Trophoblast cell (in vitro differentiated cells and primary cell): ENCODE measurements at regions not wholly inside any gene's neighbourhood (a gene's known extent, or its start where the extent isn't known, plus 50 kb on each side); places are given as distances from the start of the nearest gene placed in this dataset.

ENCODE experiments used
- DNase-seq, 2 donors: peaks; one replicate each; pipeline ENCODE4 v3.0.0-alpha.2; 2016
- H2AFZ ChIP-seq: 2 replicates; pipeline ENCODE4 v1.6.1; 2013; ENCODE audit warnings: low read length, moderate library complexity, mild to moderate bottlenecking; ENCODE audit not compliant: insufficient read depth, poor library complexity
- H2AK5ac ChIP-seq: 2 replicates; pipeline ENCODE4 v1.6.1; 2013; ENCODE audit warnings: mild to moderate bottlenecking, low read length
- H2BK120ac ChIP-seq: 2 replicates; pipeline ENCODE4 v1.6.1; 2013; ENCODE audit warnings: low read length, mild to moderate bottlenecking, moderate library complexity; ENCODE audit not compliant: insufficient read depth, poor library complexity
- H2BK12ac ChIP-seq: 2 replicates; pipeline ENCODE4 v1.6.1; 2013; ENCODE audit warnings: mild to moderate bottlenecking, low read length, moderate library complexity
- H2BK5ac ChIP-seq: 2 replicates; pipeline ENCODE4 v1.6.1; 2013; ENCODE audit warnings: low read length, low read depth, moderate library complexity, mild to moderate bottlenecking; ENCODE audit not compliant: poor library complexity
- H3K14ac ChIP-seq: 2 replicates; pipeline ENCODE4 v1.6.1; 2013; ENCODE audit warnings: mild to moderate bottlenecking, low read length
- H3K18ac ChIP-seq: 2 replicates; pipeline ENCODE4 v1.6.1; 2013; ENCODE audit warnings: mild to moderate bottlenecking, low read length
- H3K23ac ChIP-seq: 2 replicates; pipeline ENCODE4 v1.6.1; 2013; ENCODE audit warnings: low read length
- H3K27ac ChIP-seq: 2 replicates; pipeline ENCODE4 v1.5.1; 2013; ENCODE audit warnings: low read depth, mild to moderate bottlenecking, inconsistent platforms, low read length, moderate library complexity
- H3K27me3 ChIP-seq: 2 replicates; pipeline ENCODE4 v1.6.1; 2013; ENCODE audit warnings: inconsistent platforms, mild to moderate bottlenecking, low read length, moderate library complexity; ENCODE audit not compliant: insufficient read depth
- H3K36me3 ChIP-seq, 2 experiments: 1 replicate in 1 of 2; 2 replicates in 1 of 2; pipeline ENCODE4 v1.6.1; 2013; ENCODE audit warnings: low read length in 2 of 2, mild to moderate bottlenecking in 2 of 2, moderate library complexity in 1 of 2; ENCODE audit not compliant: insufficient read depth in 2 of 2, control insufficient read depth in 1 of 2
- H3K4ac ChIP-seq: 2 replicates; pipeline ENCODE4 v1.6.1; 2013; ENCODE audit warnings: low read depth, mild to moderate bottlenecking, low read length, moderate library complexity
- H3K4me1 ChIP-seq, 2 experiments: 1 replicate in 1 of 2; 2 replicates in 1 of 2; pipeline ENCODE4 v1.6.1; 2013; ENCODE audit warnings: low read length in 2 of 2, mild to moderate bottlenecking in 2 of 2, moderate library complexity in 1 of 2; ENCODE audit not compliant: insufficient read depth in 2 of 2, control insufficient read depth in 1 of 2
- H3K4me2 ChIP-seq: 2 replicates; pipeline ENCODE4 v1.6.1; 2013; ENCODE audit warnings: inconsistent platforms, mild to moderate bottlenecking, low read length, moderate library complexity
- H3K4me3 ChIP-seq: 2 replicates; pipeline ENCODE4 v1.5.1; 2013; ENCODE audit warnings: mild to moderate bottlenecking, low read depth, low read length, inconsistent platforms
- H3K79me1 ChIP-seq: one replicate; pipeline ENCODE4 v1.6.1; 2013; ENCODE audit warnings: low read length
- H3K79me2 ChIP-seq: 2 replicates; pipeline ENCODE4 v1.6.1; 2013; ENCODE audit warnings: low read length, mild to moderate bottlenecking; ENCODE audit not compliant: control insufficient read depth, insufficient read depth, poor library complexity
- H3K9ac ChIP-seq: 2 replicates; pipeline ENCODE4 v1.6.1; 2013; ENCODE audit warnings: mild to moderate bottlenecking, low read length
- H3K9me3 ChIP-seq: 2 replicates; pipeline ENCODE4 v1.6.1; 2013; ENCODE audit warnings: low read depth, mild to moderate bottlenecking, control low read depth, inconsistent platforms, low read length; ENCODE audit not compliant: insufficient read depth
- H4K12ac ChIP-seq: 2 replicates; pipeline ENCODE4 v1.6.1; 2013; ENCODE audit warnings: low read depth, mild to moderate bottlenecking, low read length, moderate library complexity
- H4K8ac ChIP-seq: 2 replicates; pipeline ENCODE4 v1.6.1; 2013; ENCODE audit warnings: low read depth, mild to moderate bottlenecking, low read length, moderate library complexity
- H4K91ac ChIP-seq: one replicate; pipeline ENCODE4 v1.6.1; 2013; ENCODE audit warnings: low read depth, mild to moderate bottlenecking, low read length, moderate library complexity
- WGBS: extraction: QIAGEN DNeasy Blood & Tissue Kit; methylation state at CpG from one replicate; pipeline ENCODE4 v1.1.7; 2013; ENCODE audit warnings: missing lambda C conversion rate; ENCODE audit not compliant: insufficient read length, insufficient coverage; ENCODE audit errors: extremely low coverage; 5-methylcytosine and 5-hydroxymethylcytosine counted together

DNA sequence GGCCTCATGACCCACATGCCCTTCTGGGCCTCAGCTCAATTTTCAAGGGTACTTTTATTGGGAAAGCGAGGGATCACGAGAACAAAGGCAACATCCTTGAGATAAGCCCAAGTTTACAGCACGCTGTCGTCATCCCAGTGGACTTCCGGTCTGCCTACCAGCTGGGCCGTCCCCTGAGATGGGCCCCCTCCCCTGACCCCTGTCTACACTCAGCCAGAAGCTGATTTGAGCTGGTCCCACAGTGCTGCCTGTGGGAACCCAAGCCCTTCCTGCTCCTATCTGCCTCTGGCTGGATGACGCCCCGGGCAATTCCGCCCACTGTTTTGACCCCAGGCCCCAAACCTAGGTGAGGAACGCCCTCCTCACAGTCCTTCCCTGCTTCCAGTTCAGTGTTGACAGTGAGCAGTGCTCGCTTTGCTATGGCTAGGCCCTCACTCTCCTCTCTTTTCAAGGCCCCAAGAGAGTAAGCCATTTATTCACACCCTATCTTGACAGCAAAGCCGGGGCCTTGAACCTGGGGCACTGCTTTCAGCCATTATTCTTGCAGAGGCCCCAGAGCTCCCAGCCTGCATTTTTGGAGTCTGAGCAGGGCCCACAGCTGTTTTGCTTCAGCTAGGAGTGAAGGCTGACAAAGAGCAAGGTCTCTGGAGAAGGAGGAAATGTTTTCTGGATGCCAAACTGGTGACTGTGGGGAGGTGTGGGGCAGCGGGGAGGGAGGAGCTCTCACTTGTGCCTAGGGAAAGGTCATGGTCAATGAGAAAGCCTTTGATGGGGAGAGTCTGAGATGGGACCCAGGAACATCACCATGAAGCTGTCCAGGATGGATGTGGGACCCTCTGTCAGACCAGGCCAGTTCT, 164.6 kb upstream of the BCOR start:
- H4K8ac ChIP-seq, result peak overlapping the region; percentile 37
- no peak overlapping the region for H3K4ac ChIP-seq
- no peaks in the 10 kb centered on the region for H3K36me3 ChIP-seq
- WGBS, result no CpG with 5 or more reads among the region's 13 CpGs
- no peak overlapping the region for H2BK5ac ChIP-seq
- no peak overlapping the region for H3K18ac ChIP-seq
- peak overlapping the region; percentile 57 for H2AK5ac ChIP-seq
- no peak overlapping the region for H3K4me2 ChIP-seq
- no peaks in the 10 kb centered on the region for H3K9me3 ChIP-seq
- H3K27ac ChIP-seq, result peak overlapping the region; percentile 43
- peaks cover 2% of the 10 kb centered on the region for H3K79me2 ChIP-seq
- H3K79me1 ChIP-seq, result peaks cover 11% of the 10 kb centered on the region
- no peaks in the 10 kb centered on the region for H3K27me3 ChIP-seq
- peak overlapping the region; percentile 52 for H4K91ac ChIP-seq
- no peak overlapping the region for H3K23ac ChIP-seq
- H3K4me1 ChIP-seq, result peaks cover 16 to 27% of the 10 kb centered on the region in 2 experiments
- DNase-seq, result peak; percentile 48 to 73
- H3K14ac ChIP-seq, result peak overlapping the region; percentile 52
- no peak overlapping the region for H3K9ac ChIP-seq
- H2BK12ac ChIP-seq, result peak overlapping the region; percentile 74
- peak overlapping the region; percentile 46 for H4K12ac ChIP-seq
- no peak overlapping the region for H3K4me3 ChIP-seq
- H2AFZ ChIP-seq, result peak overlapping the region; percentile 56
- H2BK120ac ChIP-seq, result no peak overlapping the region

DNA sequence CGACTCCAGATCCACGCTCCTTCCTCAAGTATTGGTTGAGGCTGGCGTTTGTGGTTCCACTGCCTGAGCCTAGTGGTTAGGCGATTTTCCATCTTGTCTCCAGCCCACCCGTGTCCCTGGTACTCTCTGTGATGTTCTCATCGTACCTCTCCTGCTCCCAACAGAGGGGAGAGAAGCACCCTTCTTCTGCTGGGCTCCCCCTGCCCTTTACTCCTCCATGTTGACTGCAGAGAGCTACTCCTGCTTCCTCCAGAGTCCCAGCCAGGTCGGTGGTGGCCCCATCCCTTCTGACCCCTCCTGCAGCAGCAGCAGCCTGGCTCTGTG, 164.0 kb upstream of the BCOR start:
- no peak overlapping the region for H3K23ac ChIP-seq

DNA sequence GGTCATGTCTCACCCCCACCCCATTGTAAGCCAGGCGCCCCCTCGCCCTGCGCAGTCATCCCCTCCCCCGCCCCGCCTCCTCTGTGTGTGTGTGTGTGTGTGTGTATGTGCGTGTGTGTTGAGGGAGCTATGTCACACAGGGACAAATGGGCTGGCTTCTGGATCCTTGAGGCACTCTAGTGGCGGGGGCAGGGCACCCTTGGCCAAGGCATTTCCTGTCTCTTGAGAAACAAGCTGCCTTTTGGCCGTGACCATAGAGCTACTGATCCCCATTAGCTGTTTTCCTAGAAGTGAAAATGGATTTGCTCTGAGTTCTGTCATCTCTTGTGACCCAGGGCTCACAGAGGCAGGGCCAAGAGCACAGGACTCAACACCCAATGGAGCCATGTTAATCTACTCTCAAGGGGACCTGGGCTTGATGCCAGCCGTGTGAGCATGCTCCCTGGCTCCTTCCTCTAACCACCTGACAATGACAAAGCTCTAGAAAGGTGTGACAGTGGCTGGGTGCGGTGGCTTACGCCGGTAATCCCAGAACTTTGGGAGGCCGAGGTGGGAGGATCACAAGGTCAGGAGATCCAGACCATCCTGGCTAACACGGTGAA, 162.5 kb upstream of the BCOR start:
- Histone ChIP-seq H3K4me2 (no peak overlapping the region), H3K4ac (no peak overlapping the region), H2BK5ac (no peak overlapping the region), H4K12ac (no peak overlapping the region), H3K14ac (no peak overlapping the region), H3K79me1 (peaks cover 6% of the 10 kb centered on the region), H3K23ac (no peak overlapping the region), H3K27ac (no peak overlapping the region), H2BK12ac (no peak overlapping the region), H4K91ac (no peak overlapping the region), H3K4me1 (peaks cover 14 to 20% of the 10 kb centered on the region in 2 experiments), H3K18ac (no peak overlapping the region), H2BK120ac (no peak overlapping the region), H3K9me3 (no peaks in the 10 kb centered on the region), H4K8ac (no peak overlapping the region), H3K36me3 (no peaks in the 10 kb centered on the region), H2AK5ac (no peak overlapping the region), H2AFZ (no peak overlapping the region), H3K79me2 (no peaks in the 10 kb centered on the region), H3K27me3 (no peaks in the 10 kb centered on the region), H3K9ac (no peak overlapping the region), H3K4me3 (no peak overlapping the region)
- no CpG with 5 or more reads among the region's 14 CpGs for WGBS
- DNase-seq, result no peak

More for the DNA sequence above, 164.0 kb upstream of the BCOR start:
- H3K36me3 ChIP-seq, result no peaks in the 10 kb centered on the region
- no peaks in the 10 kb centered on the region for H3K27me3 ChIP-seq
- no peaks in the 10 kb centered on the region for H3K9me3 ChIP-seq
- no peak overlapping the region for H3K4me3 ChIP-seq
- H3K79me2 ChIP-seq, result no peaks in the 10 kb centered on the region
- no peak overlapping the region for H2BK5ac ChIP-seq
- H4K91ac ChIP-seq, result peak overlapping the region; percentile 52
- no CpG with 5 or more reads among the region's 7 CpGs for WGBS
- DNase-seq, result no peak
- peak overlapping the region; percentile 74 for H2BK12ac ChIP-seq
- H3K14ac ChIP-seq, result peak overlapping the region; percentile 52
- peak overlapping the region; percentile 46 for H4K12ac ChIP-seq
- no peak overlapping the region for H2AFZ ChIP-seq
- H3K27ac ChIP-seq, result peak overlapping the region; percentile 13
- peak overlapping the region; percentile 24 for H4K8ac ChIP-seq
- H3K18ac ChIP-seq, result no peak overlapping the region
- no peak overlapping the region for H3K4ac ChIP-seq
- no peak overlapping the region for H2BK120ac ChIP-seq
- H3K79me1 ChIP-seq, result peaks cover 7% of the 10 kb centered on the region
- no peak overlapping the region for H3K4me2 ChIP-seq
- peaks cover 14 to 23% of the 10 kb centered on the region in 2 experiments for H3K4me1 ChIP-seq
- H2AK5ac ChIP-seq, result peak overlapping the region; percentile 57
- no peak overlapping the region for H3K9ac ChIP-seq

DNA sequence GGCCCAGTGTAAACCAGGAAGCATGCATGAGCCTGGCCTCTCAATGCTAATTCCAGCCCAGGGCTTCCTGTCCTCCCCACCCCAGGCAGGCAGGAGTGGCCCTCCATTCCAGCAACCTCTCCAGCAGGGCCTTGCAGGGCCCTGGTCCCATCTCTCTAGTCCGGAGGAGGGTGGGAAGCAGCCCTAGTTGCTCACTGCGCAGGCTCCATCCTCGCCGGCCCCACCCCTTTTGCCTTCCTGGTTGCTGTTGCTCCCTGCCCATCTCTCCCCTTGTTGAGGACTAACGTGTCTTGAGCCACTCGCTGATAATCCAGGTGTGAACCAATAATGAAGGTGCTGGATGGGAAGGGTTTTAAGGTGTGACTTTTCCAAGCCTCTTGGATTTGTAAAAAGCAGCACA, 161.2 kb upstream of the BCOR start:
- Histone ChIP-seq H2AK5ac (no peak overlapping the region), H2AFZ (no peak overlapping the region), H3K27ac (no peak overlapping the region), H3K4me2 (no peak overlapping the region), H3K36me3 (no peaks in the 10 kb centered on the region), H3K9ac (no peak overlapping the region), H2BK120ac (no peak overlapping the region), H3K79me2 (no peaks in the 10 kb centered on the region), H3K4ac (no peak overlapping the region), H4K12ac (no peak overlapping the region), H3K27me3 (no peaks in the 10 kb centered on the region), H4K8ac (no peak overlapping the region), H3K4me3 (no peak overlapping the region), H3K14ac (no peak overlapping the region), H3K4me1 (peaks cover 14 to 20% of the 10 kb centered on the region in 2 experiments), H2BK12ac (no peak overlapping the region), H4K91ac (no peak overlapping the region), H3K18ac (no peak overlapping the region), H3K23ac (no peak overlapping the region), H3K9me3 (no peaks in the 10 kb centered on the region), H3K79me1 (peaks cover 6% of the 10 kb centered on the region), H2BK5ac (no peak overlapping the region)
- DNase-seq, result no peak
- WGBS, result no CpG with 5 or more reads among the region's 6 CpGs
